SU-DHL-6 (cell line): ENCODE measurements at regions not wholly inside any gene's neighbourhood (a gene's known extent, or its start where the extent isn't known, plus 50 kb on each side); places are given as distances from the start of the nearest gene placed in this dataset.

ENCODE experiments used
- H2AFZ ChIP-seq: fragments of 200-600 bp; sonication (generic); 2 replicates; pipeline ENCODE4 v1.6.1; 2014; ENCODE audit warnings: low read depth, mild to moderate bottlenecking, moderate library complexity, mixed read lengths, antibody characterized with exemption, low read length; ENCODE audit not compliant: severe bottlenecking
- H3F3A ChIP-seq: fragments of 200-600 bp; shearing (Covaris generic); 2 replicates; pipeline ENCODE4 v1.6.0; 2016; ENCODE audit warnings: antibody characterized with exemption, mild to moderate bottlenecking; ENCODE audit not compliant: insufficient read depth
- H3K27ac ChIP-seq: fragments of 200-600 bp; sonication (generic); 2 replicates; pipeline ENCODE4 v1.5.1; 2016; ENCODE audit warnings: low read depth, mild to moderate bottlenecking, low read length, moderate library complexity, mixed read lengths
- H3K27me3 ChIP-seq: fragments of 200-600 bp; sonication (generic), shearing (Covaris generic); 2 replicates; pipeline ENCODE4 v1.6.0; 2014; ENCODE audit warnings: mild to moderate bottlenecking, low read length
- H3K36me3 ChIP-seq: fragments of 200-600 bp; sonication (generic); 2 replicates; pipeline ENCODE4 v1.6.1; 2014; ENCODE audit warnings: mild to moderate bottlenecking, low read length, mixed read lengths
- H3K4me2 ChIP-seq: fragments of 300-600, 200-600 bp; shearing (Covaris generic), sonication (generic); 2 replicates; pipeline ENCODE4 v1.6.0; 2014; ENCODE audit warnings: low read length, low read depth, mild to moderate bottlenecking; ENCODE audit not compliant: poor library complexity, severe bottlenecking
- H3K4me3 ChIP-seq: fragments of 200-600 bp; sonication (generic); 2 replicates; pipeline ENCODE4 v1.5.1; 2014; ENCODE audit warnings: antibody characterized with exemption, low read length, mild to moderate bottlenecking, mixed read lengths; ENCODE audit not compliant: insufficient read depth, poor library complexity, severe bottlenecking
- H3K79me2 ChIP-seq: fragments of 200-600 bp; sonication (generic); 2 replicates; pipeline ENCODE4 v1.6.1; 2014; ENCODE audit warnings: mild to moderate bottlenecking, low read length, moderate library complexity; ENCODE audit not compliant: insufficient read depth
- H3K9ac ChIP-seq: fragments of 200-600 bp; sonication (generic); 2 replicates; pipeline ENCODE4 v1.7.0; 2014; ENCODE audit warnings: mild to moderate bottlenecking, low read length
- H3K9me2 ChIP-seq: fragments of 200-600 bp; sonication (generic); replicated peaks from 2 replicates; pipeline ENCODE4 v1.6.1; 2014; ENCODE audit warnings: low read length; ENCODE audit not compliant: insufficient read depth
- H3K9me3 ChIP-seq: fragments of 200-600 bp; sonication (generic); 2 replicates; pipeline ENCODE4 v1.6.1; 2014; ENCODE audit warnings: low read length, mixed read lengths; ENCODE audit not compliant: insufficient read depth
- H4K20me1 ChIP-seq: fragments of 200-600 bp; sonication (generic); 2 replicates; pipeline ENCODE4 v1.6.1; 2014; ENCODE audit warnings: low read depth, mild to moderate bottlenecking, antibody characterized with exemption, low read length, moderate library complexity, mixed read lengths
- EZH2phosphoT487 ChIP-seq: fragments of 200-600 bp; sonication (generic), shearing (Covaris generic); conservative IDR thresholded peaks from 2 replicates; pipeline ENCODE4 v1.6.1; 2018; ENCODE audit warnings: mild to moderate bottlenecking, antibody characterized with exemption, low read length, moderate library complexity, mixed read lengths
- TF ChIP-seq, protein P1 (sequence below): fragments of 200-600 bp; sonication (generic); IDR thresholded peaks from one replicate; pipeline ENCODE4 v1.5.1; 2017; ENCODE audit warnings: antibody characterized with exemption, mild to moderate bottlenecking, low read length, moderate library complexity; ENCODE audit not compliant: insufficient read depth, poor library complexity, severe bottlenecking

DNA sequence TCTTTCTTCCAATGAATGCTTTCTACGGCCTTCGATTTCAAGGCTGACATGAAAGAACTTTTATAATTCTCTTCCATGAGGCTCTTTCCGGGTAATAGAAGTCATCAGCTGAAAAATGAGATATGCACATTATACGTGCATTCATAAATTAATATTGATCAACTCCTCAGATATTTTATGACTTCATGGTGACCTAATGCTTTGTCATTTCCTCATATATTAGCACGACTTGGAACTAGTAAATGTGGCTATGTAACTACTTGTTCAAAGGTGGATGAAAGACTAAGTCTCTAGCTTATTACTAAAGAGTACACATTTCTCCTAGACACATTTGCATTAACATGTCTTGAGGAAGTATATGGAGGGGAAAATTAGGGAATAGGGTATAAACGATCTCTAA, 168.8 kb downstream of the HDGFL1 start:
- Histone ChIP-seq H3K9me2 (no peaks in the 10 kb centered on the region), H3K9me3 (no peaks in the 10 kb centered on the region), H3K9ac (no peak overlapping the region), H3F3A (no peaks in the 10 kb centered on the region), H2AFZ (no peak overlapping the region), H3K27ac (no peak overlapping the region), H3K36me3 (no peaks in the 10 kb centered on the region), H3K27me3 (no peaks in the 10 kb centered on the region), H3K79me2 (no peaks in the 10 kb centered on the region), H3K4me2 (no peak overlapping the region), H4K20me1 (no peaks in the 10 kb centered on the region), H3K4me3 (no peak overlapping the region)
- TF ChIP-seq EZH2phosphoT487: no peak
- TF ChIP-seq, protein P1, sequence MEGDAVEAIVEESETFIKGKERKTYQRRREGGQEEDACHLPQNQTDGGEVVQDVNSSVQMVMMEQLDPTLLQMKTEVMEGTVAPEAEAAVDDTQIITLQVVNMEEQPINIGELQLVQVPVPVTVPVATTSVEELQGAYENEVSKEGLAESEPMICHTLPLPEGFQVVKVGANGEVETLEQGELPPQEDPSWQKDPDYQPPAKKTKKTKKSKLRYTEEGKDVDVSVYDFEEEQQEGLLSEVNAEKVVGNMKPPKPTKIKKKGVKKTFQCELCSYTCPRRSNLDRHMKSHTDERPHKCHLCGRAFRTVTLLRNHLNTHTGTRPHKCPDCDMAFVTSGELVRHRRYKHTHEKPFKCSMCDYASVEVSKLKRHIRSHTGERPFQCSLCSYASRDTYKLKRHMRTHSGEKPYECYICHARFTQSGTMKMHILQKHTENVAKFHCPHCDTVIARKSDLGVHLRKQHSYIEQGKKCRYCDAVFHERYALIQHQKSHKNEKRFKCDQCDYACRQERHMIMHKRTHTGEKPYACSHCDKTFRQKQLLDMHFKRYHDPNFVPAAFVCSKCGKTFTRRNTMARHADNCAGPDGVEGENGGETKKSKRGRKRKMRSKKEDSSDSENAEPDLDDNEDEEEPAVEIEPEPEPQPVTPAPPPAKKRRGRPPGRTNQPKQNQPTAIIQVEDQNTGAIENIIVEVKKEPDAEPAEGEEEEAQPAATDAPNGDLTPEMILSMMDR: no peak

DNA sequence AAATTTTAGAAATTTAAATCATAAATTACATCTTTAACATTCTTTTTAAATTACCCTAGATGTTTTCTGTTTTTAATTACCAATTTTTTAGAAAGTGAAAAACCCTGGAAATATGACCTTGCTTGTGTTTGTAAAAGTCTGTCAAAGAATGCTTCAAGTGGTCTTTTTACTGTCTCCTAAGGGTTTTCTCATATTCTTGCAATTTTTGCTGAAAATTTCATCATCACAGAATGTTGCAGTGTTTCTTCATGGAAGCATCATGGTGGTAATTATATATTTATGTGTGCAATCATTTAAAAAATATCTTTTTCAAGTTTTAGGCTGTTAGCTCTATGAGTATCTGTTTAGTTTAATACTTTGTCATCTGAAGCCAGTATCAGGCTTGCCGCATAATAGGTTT, 178.2 kb downstream of the HDGFL1 start:
- Histone ChIP-seq H3K9ac (no peak overlapping the region), H3F3A (no peaks in the 10 kb centered on the region), H3K9me2 (no peaks in the 10 kb centered on the region), H3K4me2 (no peak overlapping the region), H3K27me3 (no peaks in the 10 kb centered on the region), H4K20me1 (no peaks in the 10 kb centered on the region), H3K36me3 (no peaks in the 10 kb centered on the region), H2AFZ (no peak overlapping the region), H3K27ac (no peak overlapping the region), H3K4me3 (no peak overlapping the region), H3K79me2 (no peaks in the 10 kb centered on the region), H3K9me3 (no peaks in the 10 kb centered on the region)
- no peak for TF ChIP-seq EZH2phosphoT487
- TF ChIP-seq, protein P1: no peak

DNA sequence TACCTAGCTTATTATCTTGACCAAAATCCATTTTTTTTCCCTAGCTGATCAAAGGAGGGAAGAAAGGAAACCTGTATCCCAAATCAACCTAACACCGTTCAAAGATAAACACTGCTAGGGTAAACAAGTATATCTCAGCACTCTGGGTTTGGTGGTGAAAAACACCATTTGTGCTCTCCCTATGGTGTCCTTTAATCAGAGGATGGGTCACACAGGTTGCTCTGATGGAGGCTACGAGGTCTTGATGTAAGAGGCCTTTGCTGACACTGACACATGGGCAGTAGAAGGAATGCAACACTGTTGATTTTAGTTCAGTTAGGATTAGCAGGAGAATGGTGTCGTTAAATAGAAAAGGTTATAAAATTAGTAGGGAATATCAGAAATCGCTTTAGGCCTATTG, 179.3 kb downstream of the HDGFL1 start:
- H3K4me2 ChIP-seq: no peak overlapping the region
- H3K9me3 ChIP-seq: no peaks in the 10 kb centered on the region
- H3K4me3 ChIP-seq: no peak overlapping the region
- no peaks in the 10 kb centered on the region for H3F3A ChIP-seq
- TF ChIP-seq, protein P1: no peak
- no peak for TF ChIP-seq EZH2phosphoT487
- no peak overlapping the region for H2AFZ ChIP-seq
- no peaks in the 10 kb centered on the region for H3K9me2 ChIP-seq
- no peak overlapping the region for H3K9ac ChIP-seq
- H4K20me1 ChIP-seq: no peaks in the 10 kb centered on the region
- H3K79me2 ChIP-seq: no peaks in the 10 kb centered on the region
- no peaks in the 10 kb centered on the region for H3K27me3 ChIP-seq
- no peak overlapping the region for H3K27ac ChIP-seq
- H3K36me3 ChIP-seq: no peaks in the 10 kb centered on the region

DNA sequence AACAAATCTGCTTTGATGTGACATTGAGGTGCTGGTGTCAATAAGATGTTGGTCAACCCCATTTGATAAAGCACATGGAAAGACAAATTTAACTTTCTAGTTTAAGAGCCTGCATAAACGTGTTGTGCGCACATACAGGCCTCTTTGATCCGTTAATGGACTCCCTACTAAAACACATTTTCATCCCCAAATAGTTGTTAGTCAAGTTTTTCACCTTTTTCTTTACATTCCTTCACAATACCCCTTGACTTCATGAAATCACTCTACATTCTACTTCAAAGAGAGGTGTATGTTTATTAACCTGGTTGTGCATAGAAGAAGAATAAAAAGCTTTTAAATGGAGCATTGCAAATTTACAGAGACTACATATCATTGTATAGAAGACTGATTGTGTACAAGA, 180.3 kb downstream of the HDGFL1 start:
- no peaks in the 10 kb centered on the region for H3K27me3 ChIP-seq
- H2AFZ ChIP-seq: no peak overlapping the region
- H3K9ac ChIP-seq: no peak overlapping the region
- no peaks in the 10 kb centered on the region for H3K79me2 ChIP-seq
- no peak overlapping the region for H3K27ac ChIP-seq
- no peak overlapping the region for H3K4me3 ChIP-seq
- H3K4me2 ChIP-seq: no peak overlapping the region
- TF ChIP-seq, protein P1: no peak
- no peak for TF ChIP-seq EZH2phosphoT487
- no peaks in the 10 kb centered on the region for H3K9me2 ChIP-seq
- no peaks in the 10 kb centered on the region for H3F3A ChIP-seq
- no peaks in the 10 kb centered on the region for H3K36me3 ChIP-seq
- no peaks in the 10 kb centered on the region for H4K20me1 ChIP-seq
- no peaks in the 10 kb centered on the region for H3K9me3 ChIP-seq
